IPS DF 4.7 (cell line): ENCODE measurements at regions not wholly inside any gene's neighbourhood (a gene's known extent, or its start where the extent isn't known, plus 50 kb on each side); places are given as distances from the start of the nearest gene placed in this dataset.
"Not testable (repeated sequence)": the region's sequence is repeated elsewhere in the genome, so short reads cannot be mapped to it uniquely, and the experiment has no call there.

ENCODE experiments used
- DNase-seq: peaks from one replicate; pipeline ENCODE4 v3.0.0-alpha.2; 2013; ENCODE audit warnings: low spot score; ENCODE audit errors: extremely low read depth

DNA sequence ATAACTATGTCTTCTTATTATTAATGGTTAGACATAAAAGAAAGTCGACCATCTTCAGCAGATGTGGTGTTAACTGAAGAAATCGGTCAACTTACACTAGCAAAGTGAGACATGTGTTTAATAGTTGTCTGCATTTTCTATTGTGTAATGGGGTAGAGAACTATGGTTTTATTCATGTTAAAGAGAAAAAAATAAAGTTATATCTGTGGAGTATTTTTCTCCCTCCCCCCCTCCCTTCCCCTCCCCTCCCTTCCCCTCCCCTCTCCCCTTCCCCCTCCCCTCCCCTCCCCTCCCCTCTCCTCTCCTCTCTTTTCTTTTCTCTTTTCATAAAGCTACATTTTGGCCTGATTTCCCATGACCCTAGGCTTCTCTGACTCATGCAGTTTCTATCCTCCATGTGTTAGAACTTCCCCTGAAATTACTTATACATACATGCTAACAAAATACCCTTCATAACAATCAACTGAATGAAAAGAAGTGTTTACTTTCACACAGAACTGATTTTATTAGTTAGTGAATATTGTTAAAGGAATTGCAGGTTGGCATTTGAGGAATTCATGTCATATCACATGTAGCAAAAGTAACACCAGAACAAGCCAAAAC is 1431.0 kb upstream of the ATXN8OS start:
- no peak for DNase-seq

DNA sequence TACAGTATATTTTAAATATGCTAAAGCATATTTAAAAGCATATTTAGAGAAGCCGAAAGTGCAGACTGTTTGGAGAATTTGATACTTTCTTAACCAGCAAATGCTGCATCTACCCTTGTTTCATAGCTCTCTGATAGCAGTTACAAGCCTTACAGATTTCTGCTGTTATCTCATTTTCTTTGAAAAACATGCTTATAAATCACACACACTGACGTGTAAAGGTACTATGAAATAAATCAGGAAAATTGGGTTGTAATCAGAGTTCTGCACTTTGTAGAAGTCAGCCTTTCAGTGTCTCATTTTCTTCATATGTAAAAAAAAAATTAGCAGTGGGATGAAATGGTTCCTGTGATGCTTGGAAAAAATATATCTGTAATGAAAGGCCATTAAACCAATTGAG is 1432.4 kb upstream of the ATXN8OS start:
- DNase-seq: no peak

DNA sequence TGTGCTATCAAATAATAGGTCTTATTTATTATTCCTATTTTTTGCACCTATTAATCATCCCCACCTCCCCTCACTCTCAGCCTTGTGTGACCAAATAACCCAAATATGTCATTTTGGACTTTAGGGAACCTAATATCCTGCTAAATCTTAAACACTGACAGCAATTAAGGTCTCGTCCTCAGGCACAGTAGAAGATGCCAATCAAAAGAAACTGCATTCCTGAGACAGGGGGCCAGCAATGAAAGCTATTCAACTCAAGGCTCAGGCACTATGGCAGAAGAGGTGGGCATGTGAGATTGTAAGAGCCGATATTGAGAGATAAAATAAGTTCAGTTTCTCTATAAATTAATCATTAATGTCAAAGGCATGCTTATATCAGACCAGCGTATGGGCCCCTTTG is 1437.7 kb upstream of the PCDH9 start:
- no peak for DNase-seq

DNA sequence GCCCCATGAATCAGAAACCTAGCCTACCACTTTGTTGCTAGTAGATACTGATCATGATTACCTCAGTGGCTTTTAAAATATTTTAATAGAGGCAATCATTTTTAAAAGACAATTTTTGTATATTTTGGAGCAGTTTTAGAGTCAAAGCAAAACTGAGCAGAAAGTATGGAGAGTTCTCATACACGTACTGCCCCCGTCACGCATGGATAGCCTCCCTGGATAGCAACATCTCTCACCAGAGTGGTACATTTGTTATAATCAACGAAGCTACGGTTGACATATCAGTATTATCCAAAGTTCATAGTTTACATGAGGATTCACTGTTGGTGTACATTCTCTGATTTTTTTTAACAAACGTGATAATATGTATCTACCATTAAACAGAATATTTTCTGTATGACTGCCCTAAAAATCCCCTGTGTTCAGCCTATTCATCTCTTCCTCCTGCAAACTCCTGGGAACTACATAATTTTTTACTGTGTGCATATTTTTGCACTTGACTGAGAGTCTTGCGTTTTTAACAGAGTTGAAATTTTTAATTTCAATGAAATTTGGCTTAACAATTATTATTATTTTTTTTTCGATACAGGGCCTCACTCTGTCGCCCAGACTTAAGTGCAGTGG is 1436.8 kb upstream of the PCDH9 start:
- DNase-seq: no peak

GRCh38 chr13:68645814-68646213 is 1415.7 kb upstream of the PCDH9 start:
- DNase-seq: no peak

DNA sequence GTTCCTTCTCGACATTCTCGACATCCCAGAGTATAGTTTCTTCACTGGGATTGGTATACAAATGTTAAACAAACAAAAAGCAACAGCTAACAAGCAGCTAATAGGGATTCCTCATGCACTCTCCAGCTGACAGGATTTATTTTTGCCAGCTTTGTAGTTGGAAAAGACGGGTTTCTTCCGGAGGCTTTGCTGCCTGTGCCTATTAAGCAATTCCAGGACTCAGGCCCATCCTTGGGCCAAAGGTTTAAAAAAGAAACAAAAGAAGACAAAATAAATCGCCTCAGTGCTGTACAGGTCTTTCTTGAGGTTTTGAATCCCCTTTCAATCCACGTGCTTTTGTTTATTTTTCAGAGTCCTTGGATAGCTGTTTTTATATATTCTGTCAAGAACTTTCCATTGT is 1414.5 kb upstream of the PCDH9 start:
- DNase-seq: no peak

- DNase-seq: no peak
Observed at GRCh38 chr13:68636784-68637183, 1406.6 kb upstream of the PCDH9 start.

- no peak for DNase-seq
Observed at GRCh38 chr13:68628994-68629393, 1398.9 kb upstream of the PCDH9 start.

GRCh38 chr13:68627379-68627778 is 1397.2 kb upstream of the PCDH9 start:
- DNase-seq: no peak

DNA sequence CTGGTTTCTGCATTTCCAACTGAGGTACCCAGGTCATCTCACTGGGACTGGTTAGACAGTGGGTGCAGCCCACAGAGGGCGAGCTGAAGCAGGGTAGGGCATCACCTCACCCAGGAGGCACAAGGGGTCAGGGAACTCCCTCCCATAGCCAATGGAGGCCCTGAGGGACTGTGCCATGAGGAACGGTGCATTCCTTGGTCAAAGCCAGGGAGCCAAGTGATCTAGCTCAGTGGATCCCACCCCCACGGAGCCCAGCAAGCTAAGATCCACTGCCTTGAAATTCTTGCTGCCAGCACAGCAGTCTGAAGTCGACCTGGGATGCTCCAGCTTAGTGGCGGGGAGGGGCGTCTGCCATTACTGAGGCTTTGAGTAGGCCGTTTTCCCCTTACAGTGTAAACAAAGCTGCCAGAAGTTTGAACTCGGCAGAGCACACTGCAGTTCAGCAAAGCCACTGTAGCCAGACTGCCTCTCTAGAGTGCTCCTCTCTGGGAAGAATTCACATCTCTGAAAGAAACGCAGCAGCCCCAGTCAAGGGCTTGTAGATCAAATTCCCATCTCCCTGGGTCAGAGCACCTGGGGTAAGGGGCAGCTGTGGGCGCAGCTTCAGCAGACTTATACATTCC is 1386.6 kb upstream of the PCDH9 start:
- DNase-seq: no peak

- DNase-seq: no peak
Observed at GRCh38 chr13:68609661-68610060, 1379.5 kb upstream of the PCDH9 start.

GRCh38 chr13:68608147-68608546 is 1378.0 kb upstream of the PCDH9 start:
- DNase-seq: no peak

DNA sequence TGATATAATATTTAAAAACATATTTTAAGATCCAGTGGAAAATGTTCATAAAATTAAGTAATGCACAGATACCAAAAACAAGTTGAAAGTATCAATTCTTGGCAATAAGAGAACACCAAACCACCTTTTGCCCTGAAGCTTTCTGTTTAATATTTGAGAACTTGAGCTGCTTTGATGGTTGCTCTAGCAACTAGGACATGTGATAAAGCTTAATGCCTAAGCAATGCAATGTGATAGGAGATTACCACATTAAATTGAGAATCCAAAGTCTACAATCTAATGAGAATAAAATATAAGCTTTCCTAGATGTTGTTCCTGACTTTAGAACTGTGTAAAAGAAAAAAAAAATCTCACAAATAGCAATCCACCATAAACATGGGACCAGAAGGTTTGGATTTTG is 1367.5 kb upstream of the PCDH9 start:
- no peak for DNase-seq

GRCh38 chr13:68588623-68589022 is 1358.5 kb upstream of the PCDH9 start:
- DNase-seq: no peak

GRCh38 chr13:68584776-68585175 is 1354.6 kb upstream of the PCDH9 start:
- no peak for DNase-seq

DNA sequence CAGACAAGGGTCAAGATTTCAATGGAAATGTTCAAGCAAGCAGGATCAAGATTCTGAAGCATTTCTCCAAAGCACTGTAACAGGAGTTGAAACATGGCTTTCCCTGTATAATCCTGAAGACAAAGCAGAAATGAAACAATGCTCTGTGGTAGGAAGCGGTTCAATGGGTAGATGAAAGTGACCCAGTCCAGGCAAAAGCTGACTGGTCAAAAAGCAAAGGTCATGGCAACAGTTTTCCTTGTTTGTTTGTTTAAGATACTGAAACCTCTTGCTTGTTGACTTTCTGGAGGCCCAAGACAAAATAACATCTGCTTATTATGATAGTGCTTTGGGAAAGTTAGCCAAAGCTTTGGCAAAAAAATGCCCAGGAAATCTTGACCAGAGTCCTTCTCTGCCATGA is 1343.9 kb upstream of the PCDH9 start:
- DNase-seq: no peak

DNA sequence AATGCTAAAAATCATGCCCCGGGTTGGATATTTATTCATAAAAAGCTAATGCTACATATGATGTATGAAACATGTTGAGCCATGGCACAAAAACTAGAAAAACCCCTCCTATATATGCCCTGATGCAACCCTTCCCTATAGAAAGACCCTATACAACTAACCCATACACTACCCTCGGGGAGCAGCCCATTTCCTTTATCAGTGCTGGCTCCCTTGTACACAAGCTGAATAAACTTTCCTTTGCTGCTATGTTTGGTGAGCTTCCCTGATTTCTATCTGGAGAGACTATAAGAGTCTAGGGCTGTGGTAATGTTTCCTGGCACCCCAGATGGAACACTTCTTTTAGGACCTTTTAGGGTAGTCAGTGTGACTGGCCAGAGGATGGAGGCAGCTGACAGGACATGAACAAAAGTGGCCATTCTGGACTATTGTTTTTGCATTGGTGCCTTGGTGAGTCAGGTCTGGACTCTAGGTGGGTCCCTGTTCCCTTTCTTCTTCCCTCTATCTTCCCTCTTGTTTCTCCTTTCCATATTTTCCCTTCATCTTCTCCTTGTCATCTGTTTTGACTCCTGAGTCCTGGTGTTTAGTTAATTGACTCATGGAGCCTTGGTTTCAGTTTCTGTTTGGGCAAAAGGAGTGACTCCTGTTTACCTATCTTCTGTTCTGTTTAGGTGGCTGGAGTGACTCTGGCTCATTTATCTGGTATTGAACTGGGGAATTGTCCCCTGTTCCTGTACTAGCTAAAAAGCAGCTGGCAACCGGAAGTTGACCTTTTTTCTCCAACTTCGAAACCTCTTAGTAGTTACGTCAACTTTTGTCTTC is 1321.8 kb upstream of the PCDH9 start:
- DNase-seq: no peak

DNA sequence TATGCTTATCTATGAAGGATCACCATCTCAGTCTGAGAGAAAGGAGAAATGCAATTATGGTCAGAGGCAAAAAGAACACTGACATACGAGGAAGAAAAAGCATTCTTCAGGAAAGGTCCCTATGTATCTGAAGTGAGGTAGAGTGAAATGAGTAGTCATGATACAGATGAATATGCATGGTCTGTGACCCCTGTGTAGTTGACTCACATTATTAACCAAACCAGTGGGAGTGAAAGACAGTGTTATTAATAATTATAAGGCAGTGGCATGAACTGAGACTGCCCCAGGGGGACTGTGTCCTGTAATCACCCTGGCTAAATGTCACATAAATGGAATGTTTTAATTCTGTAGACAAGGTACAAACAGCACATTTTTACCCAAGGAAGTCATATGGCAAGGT is 1320.2 kb upstream of the PCDH9 start:
- DNase-seq: no peak

GRCh38 chr13:68540244-68540643 is 1310.1 kb upstream of the PCDH9 start:
- no peak for DNase-seq

DNA sequence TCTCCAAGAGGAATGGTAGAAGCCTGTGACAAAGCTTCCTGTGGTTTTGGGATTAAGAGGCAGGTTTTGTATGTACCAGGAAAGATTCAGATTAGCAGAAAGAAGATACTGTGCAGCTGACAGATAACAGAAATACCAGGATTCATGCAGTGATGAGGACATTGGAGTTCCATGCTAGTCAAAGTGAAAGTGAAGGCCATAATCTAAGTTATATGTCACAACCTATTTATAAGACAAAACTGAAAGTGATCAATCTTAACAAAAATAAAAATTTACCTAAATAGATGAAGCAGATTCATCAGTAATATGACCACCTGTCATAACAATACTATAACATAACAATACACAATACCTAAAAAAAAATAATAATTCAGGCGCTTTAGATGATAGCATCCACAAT is 1305.2 kb upstream of the PCDH9 start:
- DNase-seq: no peak

DNA sequence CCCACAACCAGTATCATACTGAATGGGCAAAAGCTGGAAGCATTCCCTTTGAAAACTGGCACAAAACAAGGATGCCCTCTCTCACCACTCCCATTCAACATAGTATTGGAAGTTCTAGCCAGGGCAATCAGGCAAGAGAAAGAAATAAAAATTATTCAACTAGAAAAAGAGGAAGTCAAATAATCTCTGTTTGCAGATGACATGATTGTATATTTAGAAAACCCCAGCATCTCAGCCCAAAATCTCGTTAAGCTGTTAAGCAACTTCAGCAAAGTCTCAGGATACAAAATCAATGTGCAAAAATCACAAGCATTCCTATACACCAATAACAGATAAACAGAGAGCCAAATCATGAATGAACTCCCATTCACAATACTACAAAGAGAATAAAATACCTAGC is 1297.0 kb upstream of the PCDH9 start:
- DNase-seq: not testable (repeated sequence)

DNA sequence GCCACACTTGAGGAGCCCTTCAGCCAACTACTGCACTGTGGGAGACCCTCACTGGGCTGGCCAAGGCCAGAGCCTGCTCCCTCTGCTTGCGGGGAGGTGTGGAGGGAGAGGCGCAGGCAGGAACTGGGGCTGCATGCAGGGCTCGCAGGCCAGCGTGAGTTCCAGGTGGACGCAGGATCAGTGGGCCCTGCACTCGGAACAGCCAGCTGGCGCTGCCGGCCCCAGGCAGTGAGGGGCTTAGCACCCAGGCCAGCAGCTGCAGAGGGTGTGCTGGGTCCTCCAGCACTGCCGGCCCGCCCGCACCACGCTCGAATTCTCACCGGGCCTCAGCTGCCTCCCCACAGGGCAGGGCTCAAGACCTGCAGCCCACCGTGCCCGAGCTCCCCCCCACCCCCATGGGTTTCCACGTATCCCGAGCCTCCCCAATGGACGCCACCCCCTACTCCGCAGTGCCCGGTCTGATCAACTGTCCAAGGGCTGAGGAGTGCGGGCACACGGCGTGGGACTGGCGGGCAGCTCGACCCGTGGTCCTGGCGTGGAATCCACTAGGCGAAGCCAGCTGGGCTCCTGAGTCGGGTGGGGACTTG is 1293.8 kb upstream of the PCDH9 start:
- no peak for DNase-seq
